ENCODE measurements at regions not wholly inside any gene's neighbourhood (a gene's known extent, or its start where the extent isn't known, plus 50 kb on each side); places are given as distances from the start of the nearest gene placed in this dataset.

GRCh38 chr18:30350263-30350662 lies 692.3 kb downstream of the DSC3 start:
- Mint-ChIP-seq H3K27ac (no peak overlapping the region), H3K36me3 (peaks cover 0 to 6% of the 10 kb centered on the region in 2 donors)
- no peak for ATAC-seq

GRCh38 chr18:30343090-30343489 lies 699.5 kb downstream of the DSC3 start:
- DNase-seq (ENCODE audit: low spot score in 2 of 2) (no peak), ATAC-seq (no peak)
- peaks cover 9 to 15% of the 10 kb centered on the region in 2 donors for H3K9me3 Mint-ChIP-seq
- H3K27ac Mint-ChIP-seq, result no peak overlapping the region
- peaks cover 0 to 3% of the 10 kb centered on the region in 2 donors for H3K36me3 Mint-ChIP-seq

More at GRCh38 chr18:30350263-30350662, 692.3 kb downstream of the DSC3 start:
- H3K9me3 Mint-ChIP-seq, result peaks cover 3 to 11% of the 10 kb centered on the region in 2 donors
- no peak for DNase-seq (ENCODE audit: low spot score in 2 of 2)

- H3K36me3 Mint-ChIP-seq, result no peaks in the 10 kb centered on the region
- no peak for DNase-seq (ENCODE audit: low spot score in 2 of 2)
Measured at GRCh38 chr18:30342675-30343074, 699.9 kb downstream of the DSC3 start.

GRCh38 chr18:30334781-30335180 lies 707.8 kb downstream of the DSC3 start:
- no peak for DNase-seq (ENCODE audit: low spot score in 2 of 2)
- peaks cover 11 to 27% of the 10 kb centered on the region in 2 donors for H3K9me3 Mint-ChIP-seq
- no peak for ATAC-seq
- H3K27ac Mint-ChIP-seq, result no peak overlapping the region
- H3K36me3 Mint-ChIP-seq, result no peaks in the 10 kb centered on the region

More at GRCh38 chr18:30342675-30343074, 699.9 kb downstream of the DSC3 start:
- no peak overlapping the region for H3K27ac Mint-ChIP-seq
- H3K9me3 Mint-ChIP-seq, result peaks cover 9 to 13% of the 10 kb centered on the region in 2 donors
- ATAC-seq, result no peak

GRCh38 chr18:30333310-30333709 lies 709.2 kb downstream of the DSC3 start:
- Mint-ChIP-seq H3K27ac (no peak overlapping the region), H3K36me3 (no peaks in the 10 kb centered on the region), H3K9me3 (peaks cover 11 to 33% of the 10 kb centered on the region in 2 donors)
- no peak for ATAC-seq
- DNase-seq (ENCODE audit: low spot score in 2 of 2), result no peak

- no peak for ATAC-seq
- H3K36me3 Mint-ChIP-seq, result no peaks in the 10 kb centered on the region
- no peak overlapping the region for H3K27ac Mint-ChIP-seq
- DNase-seq (ENCODE audit: low spot score in 2 of 2), result no peak
- H3K9me3 Mint-ChIP-seq, result peaks cover 15 to 33% of the 10 kb centered on the region in 2 donors
Measured at GRCh38 chr18:30328839-30329238, 713.7 kb downstream of the DSC3 start.

GRCh38 chr18:30302181-30302580 lies 740.4 kb downstream of the DSC3 start:
- H3K9me3 Mint-ChIP-seq, result peaks cover 7 to 10% of the 10 kb centered on the region in 2 donors
- peaks cover 0 to 7% of the 10 kb centered on the region in 2 donors for H3K36me3 Mint-ChIP-seq
- no peak for ATAC-seq
- H3K27ac Mint-ChIP-seq, result no peak overlapping the region
- no peak for DNase-seq (ENCODE audit: low spot score in 2 of 2)

GRCh38 chr18:30298769-30299168 lies 743.8 kb downstream of the DSC3 start:
- H3K27ac Mint-ChIP-seq, result no peak overlapping the region
- peaks cover 0 to 8% of the 10 kb centered on the region in 2 donors for H3K36me3 Mint-ChIP-seq
- H3K9me3 Mint-ChIP-seq, result peaks cover 8 to 15% of the 10 kb centered on the region in 2 donors
- ATAC-seq, result no peak
- no peak for DNase-seq (ENCODE audit: low spot score in 2 of 2)

- Mint-ChIP-seq H3K27ac (no peak overlapping the region), H3K9me3 (peaks cover 14 to 20% of the 10 kb centered on the region in 2 donors), H3K36me3 (no peaks in the 10 kb centered on the region)
- DNase-seq (ENCODE audit: low spot score in 2 of 2) (no peak), ATAC-seq (no peak)
Measured at GRCh38 chr18:30288662-30289414, 753.7 kb downstream of the DSC3 start.

GRCh38 chr18:30280861-30281470 lies 761.6 kb downstream of the DSC3 start:
- Mint-ChIP-seq H3K36me3 (no peaks in the 10 kb centered on the region), H3K27ac (no peak overlapping the region), H3K9me3 (peaks cover 4 to 14% of the 10 kb centered on the region in 2 donors)
- peak in 1 of 2 donors; percentile 3 for DNase-seq (ENCODE audit: low spot score in 2 of 2)
- no peak for ATAC-seq

- Mint-ChIP-seq H3K36me3 (no peaks in the 10 kb centered on the region), H3K9me3 (peaks cover 4 to 14% of the 10 kb centered on the region in 2 donors), H3K27ac (no peak overlapping the region)
- ATAC-seq (no peak), DNase-seq (ENCODE audit: low spot score in 2 of 2) (no peak)
Measured at GRCh38 chr18:30280186-30280585, 762.4 kb downstream of the DSC3 start.

GRCh38 chr18:30277676-30278075 lies 764.9 kb downstream of the DSC3 start:
- peaks cover 0 to 14% of the 10 kb centered on the region in 2 donors for H3K9me3 Mint-ChIP-seq
- H3K36me3 Mint-ChIP-seq, result no peaks in the 10 kb centered on the region
- no peak for DNase-seq (ENCODE audit: low spot score in 2 of 2)
- ATAC-seq, result no peak
- H3K27ac Mint-ChIP-seq, result no peak overlapping the region

GRCh38 chr18:30271716-30272115 lies 770.8 kb downstream of the DSC3 start:
- DNase-seq (ENCODE audit: low spot score in 2 of 2) (no peak), ATAC-seq (no peak)
- Mint-ChIP-seq H3K27ac (no peak overlapping the region), H3K9me3 (peaks cover 7 to 12% of the 10 kb centered on the region in 2 donors), H3K36me3 (no peaks in the 10 kb centered on the region)

GRCh38 chr18:30265190-30265589 lies 777.4 kb downstream of the DSC3 start:
- H3K36me3 Mint-ChIP-seq, result no peaks in the 10 kb centered on the region
- ATAC-seq, result no peak

GRCh38 chr18:30254331-30254730 lies 788.2 kb downstream of the DSC3 start:
- Mint-ChIP-seq H3K27ac (no peak overlapping the region), H3K36me3 (no peaks in the 10 kb centered on the region), H3K9me3 (peaks cover 19 to 25% of the 10 kb centered on the region in 2 donors)
- DNase-seq (ENCODE audit: low spot score in 2 of 2) (no peak), ATAC-seq (no peak)

More at GRCh38 chr18:30265190-30265589, 777.4 kb downstream of the DSC3 start:
- peaks cover 6 to 7% of the 10 kb centered on the region in 2 donors for H3K9me3 Mint-ChIP-seq
- no peak for DNase-seq (ENCODE audit: low spot score in 2 of 2)
- H3K27ac Mint-ChIP-seq, result no peak overlapping the region

- ATAC-seq (no peak), DNase-seq (ENCODE audit: low spot score in 2 of 2) (no peak)
- H3K27ac Mint-ChIP-seq, result no peak overlapping the region
- peaks cover 19 to 25% of the 10 kb centered on the region in 2 donors for H3K9me3 Mint-ChIP-seq
- H3K36me3 Mint-ChIP-seq, result no peaks in the 10 kb centered on the region
Measured at GRCh38 chr18:30248056-30248455, 794.5 kb downstream of the DSC3 start.

- ATAC-seq (no peak), DNase-seq (ENCODE audit: low spot score in 2 of 2) (no peak)
- H3K27ac Mint-ChIP-seq, result no peak overlapping the region
- no peaks in the 10 kb centered on the region for H3K36me3 Mint-ChIP-seq
- H3K9me3 Mint-ChIP-seq, result peaks cover 25 to 29% of the 10 kb centered on the region in 2 donors
Measured at GRCh38 chr18:30245766-30246455, 796.6 kb downstream of the DSC3 start.
